Panc1 (cell line): ENCODE measurements at regions not wholly inside any gene's neighbourhood (a gene's known extent, or its start where the extent isn't known, plus 50 kb on each side); places are given as distances from the start of the nearest gene placed in this dataset.

ENCODE experiments used
- ATAC-seq: fragments of 200-7000 bp; cut with Tn5 transposase; 2 replicates; pipeline ENCODE4 v1.9.1; 2020; ENCODE audit warnings: mild to moderate bottlenecking, moderate library complexity
- BruUV-seq: library from RNA; stranded (reverse); fragments of 400-500 nt; replicated peaks from 2 replicates; lab custom pipeline; 2021; lab: Mats Ljungman, UMichigan
- CTCF ChIA-PET: fragments of 300-600 bp; sonication (Branson Sonifier 250); formaldehyde crosslinking; loops from one replicate; lab custom pipeline; 2022; ENCODE audit warnings: antibody characterized with exemption; lab: Charles Lee
- POLR2A ChIA-PET: fragments of 300-600 bp; sonication (Branson Sonifier 250); formaldehyde crosslinking; loops from one replicate; lab custom pipeline; 2022; ENCODE audit warnings: antibody characterized with exemption; lab: Charles Lee
- DNase-seq: peaks from one replicate; pipeline ENCODE4 v3.0.0-alpha.2; 2010; ENCODE audit warnings: low read depth, low spot score
- H3K27ac ChIP-seq: 2 replicates; pipeline ENCODE4 v1.5.1; 2011; ENCODE audit warnings: mild to moderate bottlenecking, low read length, inconsistent platforms
- H3K27me3 ChIP-seq: fragments of 200-500 bp; sonication (Bioruptor generic); 2 replicates; pipeline ENCODE4 v1.6.0; 2014; ENCODE audit warnings: low read length, inconsistent platforms; ENCODE audit not compliant: control insufficient read depth, insufficient read depth
- H3K36me3 ChIP-seq: fragments of 200-500 bp; sonication (Bioruptor generic); 2 replicates; pipeline ENCODE4 v1.5.1; 2014; ENCODE audit warnings: inconsistent platforms, mild to moderate bottlenecking, low read length, moderate library complexity; ENCODE audit not compliant: control insufficient read depth, insufficient read depth
- H3K4me1 ChIP-seq: 2 replicates; pipeline ENCODE4 v1.5.1; 2011; ENCODE audit warnings: inconsistent platforms, mild to moderate bottlenecking, low read length, moderate library complexity; ENCODE audit not compliant: control insufficient read depth, insufficient read depth
- H3K4me3 ChIP-seq, 2 experiments: 2 replicates each; pipeline ENCODE4 v1.5.1; 2011 to 2012; ENCODE audit warnings: low read depth in 2 of 2, low read length in 2 of 2, mild to moderate bottlenecking in 2 of 2, inconsistent platforms in 1 of 2, moderate library complexity in 1 of 2
- H3K9me3 ChIP-seq: fragments of 200-500 bp; sonication (Bioruptor generic); 2 replicates; pipeline ENCODE4 v1.5.1; 2014; ENCODE audit warnings: low read depth, mild to moderate bottlenecking, inconsistent platforms, low read length, moderate library complexity; ENCODE audit not compliant: control insufficient read depth, insufficient read depth
- CTCF ChIP-seq: fragments of 450-650 bp; IDR thresholded peaks from 2 replicates; pipeline ENCODE4 v1.5.1; 2017; ENCODE audit warnings: mild to moderate bottlenecking
- POLR2AphosphoS5 ChIP-seq: IDR thresholded peaks from 2 replicates; pipeline ENCODE4 v1.6.1; 2012; ENCODE audit warnings: mild to moderate bottlenecking, low read depth, low read length, moderate library complexity
- REST ChIP-seq, 2 experiments: IDR thresholded peaks; 2 replicates each; pipeline ENCODE4 v1.6.1; 2011 to 2012; ENCODE audit warnings: low read depth in 2 of 2, control low read depth in 1 of 2, low read length in 1 of 2, mild to moderate bottlenecking in 1 of 2, moderate library complexity in 1 of 2; ENCODE audit not compliant: insufficient read depth in 1 of 2
- SIN3A ChIP-seq: IDR thresholded peaks from 2 replicates; pipeline ENCODE4 v1.6.1; 2012; ENCODE audit warnings: low read depth, mild to moderate bottlenecking, low read length, moderate library complexity, borderline replicate concordance; ENCODE audit not compliant: insufficient read depth
- TCF7L2 ChIP-seq: IDR thresholded peaks from 2 replicates; pipeline ENCODE4 v1.6.1; 2011; ENCODE audit warnings: mild to moderate bottlenecking, low read depth, low read length, inconsistent platforms
- in situ Hi-C: cut with HindIII; loops from 2 replicates; pipeline ENCODE4 v1.10.0; 2016; ENCODE audit warnings: low sequenced_read_pairs, low pct_unique_long_range_greater_than_20kb
- intact Hi-C: fragments of 100-400 bp; cut with micrococcal nuclease; formaldehyde crosslinking; loops from one replicate; pipeline ENCODE4 v1.10.0; 2022; ENCODE audit not compliant: unreplicated experiment

- ChIA-PET POLR2A (interaction anchor here (0.7 kb wide), 1 partner anchor 33 kb away, joined by 5 read pairs; no protein-coding TSS in a partner anchor), CTCF (no interaction called here)
- no peaks in the 10 kb centered on the region for H3K9me3 ChIP-seq
- H3K36me3 ChIP-seq: no peaks in the 10 kb centered on the region
- TF ChIP-seq TCF7L2: no peak
- no peak for TF ChIP-seq POLR2AphosphoS5
- TF ChIP-seq REST (IDR thresholded peaks at IDR 0.05; ENCODE audit: insufficient read depth in 1 of 2, low read depth in 2 of 2, low read length in 1 of 2): no peak
- TF ChIP-seq CTCF: no peak
- no peak for TF ChIP-seq SIN3A
- in situ Hi-C loops (no loop called here), intact Hi-C loops (no loop called here)
- DNase-seq (no peak), ATAC-seq (peak; percentile 76; the same call in 1 of the 2 replicates)
- no peak overlapping the region for H3K27ac ChIP-seq
- no TSS peak for BruUV-seq
- H3K27me3 ChIP-seq: no peaks in the 10 kb centered on the region
- no peak overlapping the region for H3K4me3 ChIP-seq
- H3K4me1 ChIP-seq: no peaks in the 10 kb centered on the region
Measured at GRCh38 chr14:61147831-61148549, 133.1 kb downstream of the TMEM30B start.

- Histone ChIP-seq H3K4me1 (no peaks in the 10 kb centered on the region), H3K9me3 (no peaks in the 10 kb centered on the region), H3K27me3 (no peaks in the 10 kb centered on the region), H3K27ac (no peak overlapping the region), H3K4me3 (no peak overlapping the region), H3K36me3 (no peaks in the 10 kb centered on the region)
- no peak for TF ChIP-seq CTCF
- no peak for TF ChIP-seq POLR2AphosphoS5
- TF ChIP-seq REST (IDR thresholded peaks at IDR 0.05; ENCODE audit: insufficient read depth in 1 of 2, low read depth in 2 of 2, low read length in 1 of 2): no peak
- TF ChIP-seq SIN3A: no peak
- TF ChIP-seq TCF7L2: no peak
- ATAC-seq: no peak
- intact Hi-C loops: no loop called here
- in situ Hi-C loops: no loop called here
- POLR2A ChIA-PET: interaction anchor here (0.7 kb wide), 1 partner anchor 34 kb away, joined by 5 read pairs; no protein-coding TSS in a partner anchor
- no peak for DNase-seq
- CTCF ChIA-PET: no interaction called here
- BruUV-seq: no TSS peak
Measured at GRCh38 chr14:61147381-61147821, 133.7 kb downstream of the TMEM30B start.
